ENCODE measurements at regions not wholly inside any gene's neighbourhood (a gene's known extent, or its start where the extent isn't known, plus 50 kb on each side); places are given as distances from the start of the nearest gene placed in this dataset.

DNA sequence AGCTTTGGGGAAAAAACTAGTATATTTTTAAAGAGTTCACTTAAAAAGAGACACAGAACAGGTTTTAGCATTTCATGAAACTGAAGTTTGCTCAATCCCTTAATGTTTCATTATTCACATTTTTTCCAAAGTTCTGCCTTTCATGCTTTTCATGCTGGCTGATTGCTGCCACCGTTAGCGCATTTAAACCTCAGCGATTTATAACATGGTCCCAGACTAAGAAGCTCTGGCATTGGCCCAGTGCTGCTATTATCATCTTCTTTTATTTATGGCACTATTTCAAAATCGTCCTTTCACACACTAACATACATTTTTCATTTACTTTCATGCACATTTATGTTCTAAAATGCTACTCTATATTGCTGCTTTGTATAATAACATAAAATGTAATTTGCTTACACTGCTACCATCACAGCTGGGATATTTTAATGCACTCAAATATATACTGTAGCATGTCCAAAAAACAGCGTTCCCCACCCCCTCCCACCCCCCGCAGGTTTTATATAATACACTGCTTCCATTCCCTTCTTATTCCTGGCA lies 141.9 kb downstream of the MPP7 start:
- Histone ChIP-seq H3K9ac (ENCODE audit: insufficient read depth, low read length) (no peak overlapping the region), H3K4me1 (ENCODE audit: control insufficient read depth, extremely low read depth, insufficient read depth, low read length) (no peaks in the 10 kb centered on the region), H3K79me2 (ENCODE audit: control insufficient read depth, insufficient read depth, low read length) (no peaks in the 10 kb centered on the region), H3K4me2 (ENCODE audit: extremely low read depth, insufficient read depth, low read length) (no peak overlapping the region), H3K4me3 (replicated peaks in 1 of 4; ENCODE audit: control extremely low read depth in 1 of 4, insufficient read depth in 1 of 4, low read depth in 3 of 4, low read length in 4 of 4) (no peak overlapping the region), H3K27ac (ENCODE audit: insufficient read depth, low read length) (no peak overlapping the region), H4K20me1 (ENCODE audit: control insufficient read depth, extremely low read depth, insufficient read depth, low read length) (no peaks in the 10 kb centered on the region), H3K9me3 (ENCODE audit: control insufficient read depth, insufficient read depth, low read depth, low read length) (no peaks in the 10 kb centered on the region), H3K27me3 (ENCODE audit: control insufficient read depth, insufficient read depth, low read length) (no peaks in the 10 kb centered on the region), H2AFZ (ENCODE audit: low read length) (no peak overlapping the region), H3K36me3 (ENCODE audit: control insufficient read depth, insufficient read depth, low read length) (no peaks in the 10 kb centered on the region)
- TF ChIP-seq, protein P1, sequence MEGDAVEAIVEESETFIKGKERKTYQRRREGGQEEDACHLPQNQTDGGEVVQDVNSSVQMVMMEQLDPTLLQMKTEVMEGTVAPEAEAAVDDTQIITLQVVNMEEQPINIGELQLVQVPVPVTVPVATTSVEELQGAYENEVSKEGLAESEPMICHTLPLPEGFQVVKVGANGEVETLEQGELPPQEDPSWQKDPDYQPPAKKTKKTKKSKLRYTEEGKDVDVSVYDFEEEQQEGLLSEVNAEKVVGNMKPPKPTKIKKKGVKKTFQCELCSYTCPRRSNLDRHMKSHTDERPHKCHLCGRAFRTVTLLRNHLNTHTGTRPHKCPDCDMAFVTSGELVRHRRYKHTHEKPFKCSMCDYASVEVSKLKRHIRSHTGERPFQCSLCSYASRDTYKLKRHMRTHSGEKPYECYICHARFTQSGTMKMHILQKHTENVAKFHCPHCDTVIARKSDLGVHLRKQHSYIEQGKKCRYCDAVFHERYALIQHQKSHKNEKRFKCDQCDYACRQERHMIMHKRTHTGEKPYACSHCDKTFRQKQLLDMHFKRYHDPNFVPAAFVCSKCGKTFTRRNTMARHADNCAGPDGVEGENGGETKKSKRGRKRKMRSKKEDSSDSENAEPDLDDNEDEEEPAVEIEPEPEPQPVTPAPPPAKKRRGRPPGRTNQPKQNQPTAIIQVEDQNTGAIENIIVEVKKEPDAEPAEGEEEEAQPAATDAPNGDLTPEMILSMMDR (conservative IDR thresholded peaks at IDR 0.05 in 1 of 2, IDR thresholded peaks at IDR 0.05 in 1 of 2; ENCODE audit: low read depth in 1 of 2, low read length in 2 of 2): no peak
- TF ChIP-seq EZH2 (IDR thresholded peaks at IDR 0.05; ENCODE audit: low read length, missing control alignments): no peak
- no peak for DNase-seq (ENCODE audit: low read depth in 2 of 2)

GRCh38 chr10:28157379-28157778 lies 145.5 kb downstream of the MPP7 start:
- Histone ChIP-seq H3K4me3 (replicated peaks in 1 of 4; ENCODE audit: control extremely low read depth in 1 of 4, insufficient read depth in 1 of 4, low read depth in 3 of 4, low read length in 4 of 4) (no peak overlapping the region), H3K4me2 (ENCODE audit: extremely low read depth, insufficient read depth, low read length) (no peak overlapping the region), H3K9me3 (ENCODE audit: control insufficient read depth, insufficient read depth, low read depth, low read length) (no peaks in the 10 kb centered on the region), H2AFZ (ENCODE audit: low read length) (no peak overlapping the region), H3K27ac (ENCODE audit: insufficient read depth, low read length) (no peak overlapping the region), H3K36me3 (ENCODE audit: control insufficient read depth, insufficient read depth, low read length) (no peaks in the 10 kb centered on the region), H3K27me3 (ENCODE audit: control insufficient read depth, insufficient read depth, low read length) (no peaks in the 10 kb centered on the region), H3K9ac (ENCODE audit: insufficient read depth, low read length) (no peak overlapping the region), H4K20me1 (ENCODE audit: control insufficient read depth, extremely low read depth, insufficient read depth, low read length) (no peaks in the 10 kb centered on the region), H3K79me2 (ENCODE audit: control insufficient read depth, insufficient read depth, low read length) (no peaks in the 10 kb centered on the region), H3K4me1 (ENCODE audit: control insufficient read depth, extremely low read depth, insufficient read depth, low read length) (no peaks in the 10 kb centered on the region)
- no peak for DNase-seq (ENCODE audit: low read depth in 2 of 2)
- no peak for TF ChIP-seq EZH2 (IDR thresholded peaks at IDR 0.05; ENCODE audit: low read length, missing control alignments)
- TF ChIP-seq, protein P1 (conservative IDR thresholded peaks at IDR 0.05 in 1 of 2, IDR thresholded peaks at IDR 0.05 in 1 of 2; ENCODE audit: low read depth in 1 of 2, low read length in 2 of 2): no peak

GRCh38 chr10:28155726-28156125 lies 147.1 kb downstream of the MPP7 start:
- DNase-seq (ENCODE audit: low read depth in 2 of 2): no peak
- H3K4me1 ChIP-seq (ENCODE audit: control insufficient read depth, extremely low read depth, insufficient read depth, low read length): no peaks in the 10 kb centered on the region
- no peak overlapping the region for H3K4me3 ChIP-seq (replicated peaks in 1 of 4; ENCODE audit: control extremely low read depth in 1 of 4, insufficient read depth in 1 of 4, low read depth in 3 of 4, low read length in 4 of 4)
- TF ChIP-seq, protein P1 (conservative IDR thresholded peaks at IDR 0.05 in 1 of 2, IDR thresholded peaks at IDR 0.05 in 1 of 2; ENCODE audit: low read depth in 1 of 2, low read length in 2 of 2): no peak
- no peak for TF ChIP-seq EZH2 (IDR thresholded peaks at IDR 0.05; ENCODE audit: low read length, missing control alignments)
- H2AFZ ChIP-seq (ENCODE audit: low read length): no peak overlapping the region
- H3K9me3 ChIP-seq (ENCODE audit: control insufficient read depth, insufficient read depth, low read depth, low read length): no peaks in the 10 kb centered on the region
- H3K27ac ChIP-seq (ENCODE audit: insufficient read depth, low read length): no peak overlapping the region
- H3K9ac ChIP-seq (ENCODE audit: insufficient read depth, low read length): no peak overlapping the region
- no peaks in the 10 kb centered on the region for H4K20me1 ChIP-seq (ENCODE audit: control insufficient read depth, extremely low read depth, insufficient read depth, low read length)
- no peaks in the 10 kb centered on the region for H3K36me3 ChIP-seq (ENCODE audit: control insufficient read depth, insufficient read depth, low read length)
- no peak overlapping the region for H3K4me2 ChIP-seq (ENCODE audit: extremely low read depth, insufficient read depth, low read length)
- no peaks in the 10 kb centered on the region for H3K79me2 ChIP-seq (ENCODE audit: control insufficient read depth, insufficient read depth, low read length)
- no peaks in the 10 kb centered on the region for H3K27me3 ChIP-seq (ENCODE audit: control insufficient read depth, insufficient read depth, low read length)
